OCI-LY3 (cell line): ENCODE measurements at regions not wholly inside any gene's neighbourhood (a gene's known extent, or its start where the extent isn't known, plus 50 kb on each side); places are given as distances from the start of the nearest gene placed in this dataset.

ENCODE experiments used
- CTCF ChIP-seq: fragments of 200-600, 300-600 bp; sonication (generic); IDR thresholded peaks from 2 replicates; pipeline ENCODE4 v1.5.1; 2014; ENCODE audit warnings: antibody characterized with exemption, low read length, low read depth
- EZH2phosphoT487 ChIP-seq: fragments of 200-600 bp; shearing (Covaris generic); IDR thresholded peaks from 2 replicates; pipeline ENCODE4 v1.6.1; 2018; ENCODE audit warnings: antibody characterized with exemption, mixed run types, low read depth

GRCh38 chrX:40406330-40406859 is 174.4 kb upstream of the ATP6AP2 start:
- TF ChIP-seq EZH2phosphoT487 (no peak), CTCF (no peak)
